ENCODE measurements at regions not wholly inside any gene's neighbourhood (a gene's known extent, or its start where the extent isn't known, plus 50 kb on each side); places are given as distances from the start of the nearest gene placed in this dataset.
"Not testable (repeated sequence)": the region's sequence is repeated elsewhere in the genome, so short reads cannot be mapped to it uniquely, and the experiment has no call there.

GRCh38 chr1:199489594-199489993 is 537.9 kb upstream of the NR5A2 start:
- no peak for DNase-seq (ENCODE audit: low read depth in 3 of 3, low spot score in 1 of 3)

DNA sequence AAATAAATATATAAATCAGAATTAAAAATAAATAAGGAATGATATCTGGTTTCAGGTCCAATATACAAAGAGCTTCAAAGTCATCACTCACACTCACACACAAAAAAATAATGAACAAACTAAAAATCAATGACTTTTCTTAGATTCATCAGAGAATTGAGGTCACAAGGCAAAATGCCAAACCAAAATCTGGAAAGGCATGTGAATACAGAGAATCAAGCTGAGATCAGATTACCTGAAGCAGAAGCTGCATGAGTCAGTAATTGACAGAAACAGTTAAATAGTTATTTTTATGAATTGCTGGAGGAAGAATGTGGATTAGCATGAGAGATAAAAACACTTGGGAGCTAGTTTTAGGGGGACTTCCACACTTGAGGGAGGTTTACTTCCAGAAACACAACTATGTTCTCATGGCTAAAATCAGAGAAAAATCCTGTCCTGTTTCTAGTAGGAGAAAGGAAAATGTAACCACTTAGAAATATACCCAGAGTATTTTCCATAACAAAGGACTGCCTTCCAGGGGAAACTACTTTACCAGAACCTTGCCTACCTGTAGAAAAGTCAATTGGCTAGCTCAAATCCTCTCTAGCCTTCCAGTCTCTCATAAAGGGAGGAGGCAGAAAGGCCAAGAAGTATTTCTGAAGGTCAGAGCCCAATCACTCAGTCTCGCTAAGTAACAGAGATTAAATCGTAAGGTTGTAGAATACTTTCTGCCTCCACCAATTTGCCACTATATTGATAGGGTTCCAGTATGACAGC is 536.6 kb upstream of the NR5A2 start:
- no peak for DNase-seq (ENCODE audit: low read depth in 3 of 3, low spot score in 1 of 3)

GRCh38 chr1:199495432-199495831 is 532.1 kb upstream of the NR5A2 start:
- no peak for DNase-seq (ENCODE audit: low read depth in 3 of 3, low spot score in 1 of 3)

DNA sequence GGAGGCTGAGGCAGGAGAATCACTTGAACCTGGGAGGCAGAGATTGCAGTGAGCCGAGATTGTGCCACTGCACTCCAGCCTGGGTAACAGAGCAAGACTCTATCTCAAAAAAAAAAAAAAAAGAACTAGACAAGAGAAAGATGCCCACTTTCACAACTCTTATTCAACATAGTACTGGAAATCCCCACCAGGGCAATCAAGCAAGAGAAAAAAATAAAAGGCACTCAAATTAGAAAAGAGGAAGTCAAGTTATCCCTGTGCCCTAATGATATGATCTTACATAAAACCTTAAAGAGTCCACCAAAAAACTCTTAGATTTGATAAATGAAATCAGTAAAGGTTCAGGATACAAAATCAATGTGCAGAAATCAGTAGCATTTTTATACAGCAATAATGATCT is 528.7 kb upstream of the NR5A2 start:
- DNase-seq (ENCODE audit: low read depth in 3 of 3, low spot score in 1 of 3): not testable (repeated sequence)

DNA sequence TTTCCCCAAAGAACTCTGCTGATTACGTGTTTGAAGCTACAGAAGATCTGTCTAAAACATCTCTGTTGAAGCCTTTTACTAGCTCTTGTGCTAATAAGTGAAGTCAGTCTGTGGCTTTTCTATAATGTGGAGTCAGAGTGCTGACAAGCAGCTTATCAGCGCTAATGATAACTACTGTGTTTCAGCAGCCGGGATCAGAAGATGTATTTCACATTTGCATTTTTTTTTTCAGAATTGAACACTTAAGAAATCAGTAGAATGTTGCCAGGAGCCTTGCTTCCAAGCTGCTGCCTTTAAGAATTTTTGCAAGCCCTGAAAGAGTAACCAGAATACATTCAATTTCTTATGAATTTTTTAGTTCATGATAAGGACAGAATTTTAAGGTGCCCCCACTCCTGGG is 519.4 kb upstream of the NR5A2 start:
- DNase-seq (ENCODE audit: low read depth in 3 of 3, low spot score in 1 of 3): no peak

- no peak for DNase-seq (ENCODE audit: low read depth in 3 of 3, low spot score in 1 of 3)
These were observed 518.9 kb upstream of the NR5A2 start for GRCh38 chr1:199508653-199509052.

DNA sequence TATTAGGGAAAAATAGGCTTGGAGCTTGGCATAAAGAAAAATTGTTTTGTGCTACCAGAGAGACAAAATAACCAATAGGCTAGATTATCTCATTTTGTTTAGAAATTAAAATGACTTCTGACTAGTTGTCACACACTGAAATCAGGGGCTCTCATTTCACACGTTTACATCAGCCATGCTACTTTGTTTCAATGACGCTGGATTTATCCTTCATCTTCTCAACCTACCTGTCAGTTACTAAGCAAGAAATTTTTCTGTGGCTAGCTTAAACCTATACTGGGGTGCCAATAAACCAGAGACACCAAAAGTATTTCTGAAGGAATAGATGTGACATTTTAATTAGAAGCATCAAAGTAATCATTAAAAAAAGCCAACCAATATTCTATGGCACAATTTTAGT is 518.1 kb upstream of the NR5A2 start:
- no peak for DNase-seq (ENCODE audit: low read depth in 3 of 3, low spot score in 1 of 3)

DNA sequence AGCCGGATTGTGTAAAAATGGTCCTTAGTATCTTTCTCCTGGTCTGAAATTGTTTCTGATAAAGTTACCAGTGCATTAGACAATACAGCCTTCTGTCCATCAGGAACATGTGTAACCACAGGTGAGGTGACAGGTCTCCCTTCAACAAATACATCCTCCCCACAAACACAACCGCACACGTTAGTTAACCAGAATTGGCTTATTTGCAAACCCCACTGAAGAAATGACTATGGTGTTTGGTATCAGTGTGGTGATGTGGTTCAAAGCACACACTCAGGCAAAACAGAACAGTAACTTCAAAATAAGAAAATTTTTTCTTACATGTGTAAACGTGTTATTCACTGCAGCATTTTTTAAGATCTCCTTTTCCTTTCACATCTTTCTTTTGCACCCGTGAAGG is 517.2 kb upstream of the NR5A2 start:
- no peak for DNase-seq (ENCODE audit: low read depth in 3 of 3, low spot score in 1 of 3)

- no peak for DNase-seq (ENCODE audit: low read depth in 3 of 3, low spot score in 1 of 3)
These were observed 515.3 kb upstream of the NR5A2 start for GRCh38 chr1:199512037-199512710.

- DNase-seq (ENCODE audit: low read depth in 3 of 3, low spot score in 1 of 3): no peak
These were observed 512.2 kb upstream of the NR5A2 start for GRCh38 chr1:199515261-199515660.

DNA sequence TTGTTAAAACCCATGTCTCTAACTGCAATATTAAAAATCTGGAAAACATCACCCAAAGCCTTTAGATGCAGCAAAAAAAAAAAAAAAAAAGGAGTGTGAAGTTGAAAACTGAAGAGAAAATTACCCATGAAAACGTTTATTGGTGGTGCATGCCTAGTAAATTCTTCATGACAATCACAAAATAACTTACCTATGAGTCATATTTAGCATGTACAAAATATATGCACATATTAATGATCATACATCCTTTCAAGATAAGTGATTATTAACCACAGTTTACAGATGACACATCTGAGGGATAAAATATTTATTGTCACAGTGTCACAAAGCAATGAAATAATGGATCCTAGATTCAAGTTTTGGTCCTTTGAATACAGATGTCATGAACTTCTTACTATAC is 505.2 kb upstream of the NR5A2 start:
- no peak for DNase-seq (ENCODE audit: low read depth in 3 of 3, low spot score in 1 of 3)

DNA sequence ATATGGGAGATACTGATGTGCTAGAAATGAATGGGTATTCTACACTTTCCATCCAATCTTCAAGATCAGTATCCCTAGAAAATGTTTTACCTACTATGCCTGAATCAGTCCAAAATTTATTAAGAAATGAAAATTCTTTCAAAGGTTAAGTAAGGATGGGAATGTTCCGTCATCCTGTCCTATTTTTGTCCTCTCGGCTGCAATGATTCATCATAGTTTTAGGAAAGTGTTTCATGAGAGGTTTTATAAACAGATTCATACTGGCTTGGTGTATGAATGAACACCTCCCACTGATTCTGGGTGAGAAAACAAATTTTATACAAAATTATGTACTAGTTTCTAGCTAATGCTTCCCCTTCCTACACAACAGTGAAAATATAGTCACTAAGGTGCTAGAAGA is 504.6 kb upstream of the NR5A2 start:
- no peak for DNase-seq (ENCODE audit: low read depth in 3 of 3, low spot score in 1 of 3)

- DNase-seq (ENCODE audit: low read depth in 3 of 3, low spot score in 1 of 3): no peak
These were observed 498.2 kb upstream of the NR5A2 start for GRCh38 chr1:199529324-199529723.

DNA sequence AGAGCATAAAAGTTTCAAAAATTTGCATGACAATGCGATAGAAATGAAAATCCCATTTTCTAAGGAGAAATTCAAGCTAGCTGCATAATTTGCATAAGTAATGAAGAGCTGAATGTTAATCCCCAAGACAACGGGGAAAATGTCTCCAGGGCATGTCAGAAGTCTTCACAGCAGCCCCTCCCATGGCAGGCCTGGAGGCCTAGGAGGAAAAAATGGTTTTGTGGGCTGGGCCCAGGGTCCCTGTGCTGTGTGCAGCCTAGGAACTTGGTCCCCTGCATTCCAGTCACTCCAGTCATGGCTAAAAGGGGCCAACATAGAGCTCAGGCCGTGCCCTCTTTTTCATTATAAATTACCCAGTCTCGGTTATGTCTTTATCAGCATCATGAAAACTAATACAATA is 494.1 kb upstream of the NR5A2 start:
- DNase-seq (ENCODE audit: low read depth in 3 of 3, low spot score in 1 of 3): not testable (repeated sequence)

- no peak for DNase-seq (ENCODE audit: low read depth in 3 of 3, low spot score in 1 of 3)
These were observed 481.7 kb upstream of the NR5A2 start for GRCh38 chr1:199545780-199546179.

- DNase-seq (ENCODE audit: low read depth in 3 of 3, low spot score in 1 of 3): no peak
These were observed 481.2 kb upstream of the NR5A2 start for GRCh38 chr1:199546323-199546722.

- no peak for DNase-seq (ENCODE audit: low read depth in 3 of 3, low spot score in 1 of 3)
These were observed 478.1 kb upstream of the NR5A2 start for GRCh38 chr1:199549421-199549820.

DNA sequence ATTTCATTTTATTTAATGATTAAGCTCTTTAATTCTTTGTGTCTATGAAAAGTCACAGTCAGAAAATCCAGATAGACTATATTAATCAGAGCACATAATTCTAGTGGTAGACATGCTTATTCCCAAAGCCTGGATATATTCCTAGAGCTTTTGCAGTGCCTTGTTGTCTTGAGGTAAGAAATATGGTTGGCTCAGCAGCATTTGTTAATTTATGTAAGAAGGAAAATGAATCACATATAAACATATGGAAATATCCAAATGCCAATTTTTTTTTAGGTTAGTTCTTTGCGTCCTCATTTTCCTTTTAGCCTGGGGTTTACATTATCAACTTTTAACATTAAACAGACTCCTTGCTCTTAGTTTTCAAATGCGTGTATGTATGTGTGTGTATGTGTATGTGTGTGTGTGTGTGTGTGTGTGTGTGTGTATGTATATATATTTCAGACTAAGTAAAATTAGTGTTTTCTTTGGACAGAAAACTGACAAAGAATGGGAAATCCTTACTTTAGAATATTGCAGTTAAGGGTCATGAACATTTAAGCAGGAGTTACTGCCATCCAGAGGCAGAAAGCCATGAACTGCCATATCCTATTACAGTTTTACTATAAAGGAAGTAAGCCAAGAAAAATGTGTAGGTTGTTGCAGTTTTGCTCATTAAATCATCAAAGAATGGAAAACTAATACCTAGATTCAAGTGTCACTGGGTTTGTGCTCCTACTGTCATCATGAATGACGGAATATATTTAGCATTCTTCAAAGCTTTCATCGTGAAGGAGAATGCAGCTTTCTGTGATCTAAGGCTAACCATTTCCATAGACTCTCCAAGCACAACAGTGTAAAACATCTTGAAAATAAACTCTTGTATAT is 477.1 kb upstream of the NR5A2 start:
- DNase-seq (ENCODE audit: low read depth in 3 of 3, low spot score in 1 of 3): no peak

DNA sequence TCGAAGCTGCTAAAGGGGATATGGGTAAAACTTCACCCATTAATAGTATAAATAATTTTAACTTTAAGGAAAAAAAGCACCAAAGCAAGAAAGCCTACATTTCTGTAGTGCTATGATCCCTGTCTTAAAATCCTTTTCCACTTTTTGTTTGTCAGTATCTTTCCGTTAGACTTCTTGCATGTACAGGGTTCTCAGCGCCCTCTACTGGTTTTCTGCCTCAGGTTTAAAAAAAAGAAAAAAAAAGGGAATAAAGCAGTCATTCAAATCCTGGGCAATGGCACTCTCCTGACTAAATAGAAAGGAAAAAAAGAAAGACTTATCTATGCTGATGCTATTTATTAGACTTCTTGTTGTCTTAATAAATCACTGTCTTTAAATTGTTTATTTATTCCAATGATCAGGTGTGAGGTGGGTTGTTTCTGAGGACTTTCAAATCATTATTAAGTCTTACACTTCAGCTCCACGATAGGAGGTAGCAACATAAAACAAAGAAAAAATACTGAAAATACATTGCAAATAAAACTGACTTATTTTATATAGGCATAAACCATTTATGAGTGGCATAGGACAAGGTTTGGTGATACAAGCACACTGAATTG is 475.4 kb upstream of the NR5A2 start:
- DNase-seq (ENCODE audit: low read depth in 3 of 3, low spot score in 1 of 3): no peak

DNA sequence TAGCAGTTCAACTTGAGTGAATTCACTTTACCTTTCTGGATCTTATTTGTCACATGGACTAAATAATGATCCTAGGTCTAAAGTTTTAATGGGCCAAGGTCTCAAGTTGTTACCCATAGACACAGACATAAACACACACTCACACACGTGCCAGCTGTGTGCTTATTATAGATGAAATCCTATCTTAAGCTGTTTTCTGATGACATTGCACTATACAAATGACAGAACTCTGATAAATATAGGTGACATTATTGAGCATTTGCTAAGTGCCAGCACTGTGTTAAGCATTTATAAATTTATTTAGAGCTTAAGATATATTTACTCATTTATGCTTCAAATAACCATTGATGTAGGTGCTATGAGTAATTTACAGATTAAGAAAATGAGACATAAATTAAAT is 474.4 kb upstream of the NR5A2 start:
- no peak for DNase-seq (ENCODE audit: low read depth in 3 of 3, low spot score in 1 of 3)

DNA sequence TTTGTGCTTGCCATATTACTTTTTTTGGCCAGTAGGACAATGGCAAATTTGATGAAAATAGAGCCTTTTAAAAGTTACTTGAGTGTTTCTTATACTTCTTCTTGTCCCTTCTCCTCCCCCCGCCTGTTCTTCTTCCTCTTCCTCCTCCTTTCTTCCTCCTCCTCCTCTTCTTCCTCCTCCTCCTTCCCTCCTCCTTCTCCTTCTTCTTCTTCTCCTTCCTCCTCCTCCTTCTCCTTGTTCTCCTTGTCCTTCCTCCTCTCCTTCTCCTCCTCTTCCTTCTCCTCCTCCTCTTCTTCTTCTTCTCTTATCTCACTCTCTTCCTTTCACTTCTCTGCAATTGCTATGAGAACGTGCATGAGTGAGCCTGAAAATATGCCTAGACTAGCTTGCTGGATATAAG is 466.2 kb upstream of the NR5A2 start:
- DNase-seq (ENCODE audit: low read depth in 3 of 3, low spot score in 1 of 3): no peak

DNA sequence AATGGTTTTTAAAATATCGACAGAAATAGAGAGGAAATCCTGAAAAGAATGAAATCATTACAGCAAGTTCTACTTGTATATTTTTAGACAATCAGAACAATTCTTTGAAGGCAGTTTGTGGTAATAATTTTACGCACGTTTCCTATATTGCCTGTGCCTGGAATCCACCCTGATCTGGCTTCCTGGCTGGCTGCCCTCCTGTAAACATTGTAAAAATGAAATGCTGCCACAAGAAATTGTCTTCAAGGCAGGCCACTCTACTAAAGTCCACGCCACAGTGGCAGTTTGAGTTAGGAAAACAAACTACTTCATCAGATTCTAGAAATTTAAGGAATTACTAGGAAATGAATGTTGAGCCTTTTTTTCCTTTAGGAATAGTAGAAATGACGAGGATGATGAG is 454.5 kb upstream of the NR5A2 start:
- no peak for DNase-seq (ENCODE audit: low read depth in 3 of 3, low spot score in 1 of 3)

Measured in stimulated activated CD4-positive, alpha-beta T cell treated with anti-CD3 and anti-CD28 coated beads, TNF-alpha, amount 100 ng/mL, for 1 hour (primary cell).